Loucy (cell line): ENCODE measurements at regions not wholly inside any gene's neighbourhood (a gene's known extent, or its start where the extent isn't known, plus 50 kb on each side); places are given as distances from the start of the nearest gene placed in this dataset.
"Not testable (repeated sequence)": the region's sequence is repeated elsewhere in the genome, so short reads cannot be mapped to it uniquely, and the experiment has no call there.

Experiments used
- H2AFZ ChIP-seq: fragments of 200-600 bp; sonication (generic); 2 replicates; pipeline ENCODE4 v1.6.0; 2016; ENCODE audit warnings: antibody characterized with exemption, mild to moderate bottlenecking, low read length, moderate library complexity
- H3F3A ChIP-seq: fragments of 200-600 bp; 2 replicates; pipeline ENCODE4 v1.6.0; 2016; ENCODE audit warnings: antibody characterized with exemption, low read depth, mild to moderate bottlenecking
- H3K27me3 ChIP-seq: fragments of 200-600 bp; sonication (generic); 2 replicates; pipeline ENCODE4 v1.6.1; 2014; ENCODE audit warnings: low read length, mild to moderate bottlenecking; ENCODE audit not compliant: insufficient read depth, poor library complexity, severe bottlenecking
- H3K36me3 ChIP-seq: fragments of 200-600 bp; sonication (generic); 2 replicates; pipeline ENCODE4 v1.6.1; 2016; ENCODE audit warnings: low read length; ENCODE audit not compliant: insufficient read depth
- H3K4me1 ChIP-seq: fragments of 200-600 bp; sonication (generic); 2 replicates; pipeline ENCODE4 v1.5.1; 2014; ENCODE audit warnings: low read length, mild to moderate bottlenecking; ENCODE audit not compliant: insufficient read depth, poor library complexity, severe bottlenecking
- H3K4me2 ChIP-seq: fragments of 200-600 bp; sonication (generic); 2 replicates; pipeline ENCODE4 v1.6.0; 2014; ENCODE audit warnings: antibody characterized with exemption, low read length, low read depth, mild to moderate bottlenecking; ENCODE audit not compliant: poor library complexity, severe bottlenecking
- H3K4me3 ChIP-seq: fragments of 200-600 bp; sonication (generic); 2 replicates; pipeline ENCODE4 v1.5.1; 2014; ENCODE audit warnings: low read length, mild to moderate bottlenecking, mixed read lengths; ENCODE audit not compliant: poor library complexity, severe bottlenecking
- H3K79me2 ChIP-seq: fragments of 200-600 bp; sonication (generic); 2 replicates; pipeline ENCODE4 v1.6.1; 2014; ENCODE audit warnings: low read length; ENCODE audit not compliant: insufficient read depth
- H3K9ac ChIP-seq: fragments of 200-600 bp; sonication (generic); 2 replicates; pipeline ENCODE4 v1.6.0; 2014; ENCODE audit warnings: mild to moderate bottlenecking, low read depth, low read length, moderate library complexity; ENCODE audit not compliant: poor library complexity, severe bottlenecking
- H3K9me2 ChIP-seq: fragments of 200-600 bp; sonication (generic); replicated peaks from 2 replicates; pipeline ENCODE4 v1.6.1; 2016; ENCODE audit warnings: low read depth, low read length, mixed read lengths
- H3K9me3 ChIP-seq: fragments of 200-600 bp; sonication (generic); 2 replicates; pipeline ENCODE4 v1.6.1; 2014; ENCODE audit warnings: mild to moderate bottlenecking, antibody characterized with exemption, low read length, low read depth; ENCODE audit not compliant: insufficient read depth
- H4K20me1 ChIP-seq: fragments of 200-600 bp; sonication (generic); 2 replicates; pipeline ENCODE4 v1.6.0; 2014; ENCODE audit warnings: antibody characterized with exemption, low read length, mild to moderate bottlenecking; ENCODE audit not compliant: insufficient read depth, poor library complexity, severe bottlenecking
- EZH2phosphoT487 ChIP-seq: fragments of 200-600 bp; IDR thresholded peaks from 2 replicates; pipeline ENCODE4 v1.6.1; 2018; ENCODE audit warnings: antibody characterized with exemption, mild to moderate bottlenecking, moderate library complexity, borderline replicate concordance
- TF ChIP-seq, protein P1 (sequence below): fragments of 200-600 bp; sonication (generic); conservative IDR thresholded peaks from 2 replicates; pipeline ENCODE4 v1.5.1; 2014; ENCODE audit warnings: mild to moderate bottlenecking, antibody characterized with exemption, low read length

DNA sequence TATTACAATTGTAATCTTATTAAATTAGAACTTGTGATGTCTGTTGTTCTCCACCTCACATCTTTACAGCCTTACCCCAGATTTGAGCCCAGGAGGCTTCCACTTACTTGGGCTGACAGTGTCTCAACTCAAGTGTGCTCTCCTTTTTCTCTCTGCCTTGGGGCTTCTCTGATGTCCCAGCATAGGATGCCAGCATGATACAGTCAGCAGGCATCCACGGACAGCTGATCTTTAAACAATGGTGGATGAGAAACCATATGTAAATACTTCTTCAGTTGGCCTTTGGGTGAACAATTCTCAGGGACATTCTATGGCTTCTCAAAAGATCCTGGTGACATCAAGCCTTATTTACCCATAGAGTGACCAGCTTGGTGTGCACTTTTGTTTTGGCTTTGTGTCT is 107.6 kb upstream of the GORAB start:
- Histone ChIP-seq H4K20me1 (no peaks in the 10 kb centered on the region), H2AFZ (no peak overlapping the region), H3K4me2 (no peak overlapping the region), H3K9me3 (no peaks in the 10 kb centered on the region), H3K4me1 (no peaks in the 10 kb centered on the region), H3F3A (no peaks in the 10 kb centered on the region), H3K36me3 (no peaks in the 10 kb centered on the region), H3K9ac (no peak overlapping the region), H3K27me3 (no peaks in the 10 kb centered on the region), H3K79me2 (no peaks in the 10 kb centered on the region), H3K9me2 (no peaks in the 10 kb centered on the region), H3K4me3 (no peak overlapping the region)
- no peak for TF ChIP-seq EZH2phosphoT487
- TF ChIP-seq, protein P1, sequence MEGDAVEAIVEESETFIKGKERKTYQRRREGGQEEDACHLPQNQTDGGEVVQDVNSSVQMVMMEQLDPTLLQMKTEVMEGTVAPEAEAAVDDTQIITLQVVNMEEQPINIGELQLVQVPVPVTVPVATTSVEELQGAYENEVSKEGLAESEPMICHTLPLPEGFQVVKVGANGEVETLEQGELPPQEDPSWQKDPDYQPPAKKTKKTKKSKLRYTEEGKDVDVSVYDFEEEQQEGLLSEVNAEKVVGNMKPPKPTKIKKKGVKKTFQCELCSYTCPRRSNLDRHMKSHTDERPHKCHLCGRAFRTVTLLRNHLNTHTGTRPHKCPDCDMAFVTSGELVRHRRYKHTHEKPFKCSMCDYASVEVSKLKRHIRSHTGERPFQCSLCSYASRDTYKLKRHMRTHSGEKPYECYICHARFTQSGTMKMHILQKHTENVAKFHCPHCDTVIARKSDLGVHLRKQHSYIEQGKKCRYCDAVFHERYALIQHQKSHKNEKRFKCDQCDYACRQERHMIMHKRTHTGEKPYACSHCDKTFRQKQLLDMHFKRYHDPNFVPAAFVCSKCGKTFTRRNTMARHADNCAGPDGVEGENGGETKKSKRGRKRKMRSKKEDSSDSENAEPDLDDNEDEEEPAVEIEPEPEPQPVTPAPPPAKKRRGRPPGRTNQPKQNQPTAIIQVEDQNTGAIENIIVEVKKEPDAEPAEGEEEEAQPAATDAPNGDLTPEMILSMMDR = no peak

DNA sequence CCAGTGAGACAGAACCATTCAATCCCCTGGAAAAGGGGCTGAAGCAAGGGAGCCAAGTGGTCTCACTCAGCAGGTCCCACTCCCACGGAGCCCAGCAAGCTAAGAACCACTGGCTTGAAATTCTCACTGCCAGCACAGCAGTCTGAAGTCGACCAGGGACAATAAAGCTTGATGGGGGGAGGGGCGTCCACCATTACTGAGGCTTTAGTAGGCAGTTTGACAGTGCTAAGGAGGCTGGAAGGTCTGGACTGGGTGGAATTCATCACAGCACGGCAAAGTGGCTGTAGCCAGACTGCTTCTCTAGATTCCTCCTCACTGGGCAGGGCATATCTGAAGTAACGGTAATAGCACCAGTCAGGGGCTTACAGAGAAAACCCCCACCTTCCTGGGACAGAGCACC is 105.4 kb upstream of the GORAB start:
- H3F3A ChIP-seq = no peaks in the 10 kb centered on the region
- H3K27me3 ChIP-seq = no peaks in the 10 kb centered on the region
- H2AFZ ChIP-seq = no peak overlapping the region
- no peaks in the 10 kb centered on the region for H3K9me3 ChIP-seq
- no peaks in the 10 kb centered on the region for H3K9me2 ChIP-seq
- no peak overlapping the region for H3K9ac ChIP-seq
- no peak overlapping the region for H3K4me3 ChIP-seq
- no peak for TF ChIP-seq EZH2phosphoT487
- TF ChIP-seq, protein P1 = no peak
- no peaks in the 10 kb centered on the region for H3K36me3 ChIP-seq
- no peaks in the 10 kb centered on the region for H3K79me2 ChIP-seq
- H3K4me2 ChIP-seq = no peak overlapping the region
- H4K20me1 ChIP-seq = no peaks in the 10 kb centered on the region
- no peaks in the 10 kb centered on the region for H3K4me1 ChIP-seq

DNA sequence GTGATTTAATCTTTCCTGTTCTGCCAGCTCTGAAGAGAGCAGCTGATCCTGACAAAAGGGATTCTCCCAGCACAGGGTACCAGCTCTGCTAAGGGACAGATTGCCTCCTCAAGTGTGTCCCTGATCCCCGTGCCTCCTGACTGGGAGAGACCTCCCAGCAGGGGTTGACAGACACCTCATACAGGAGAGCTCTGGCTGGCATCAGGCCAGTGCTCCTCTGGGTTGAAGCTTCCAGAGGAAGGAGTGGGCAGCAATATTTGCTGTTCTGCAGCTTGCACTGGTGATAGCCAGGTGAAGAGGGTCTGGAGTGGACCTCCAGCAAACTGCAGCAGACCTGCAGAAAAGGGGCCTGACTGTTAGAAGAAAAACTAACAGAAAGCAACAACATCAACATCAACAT is 105.0 kb upstream of the GORAB start:
- H3K79me2 ChIP-seq, H3F3A ChIP-seq, H3K9me2 ChIP-seq, H2AFZ ChIP-seq, H3K36me3 ChIP-seq, H3K27me3 ChIP-seq, H3K4me2 ChIP-seq, H3K9me3 ChIP-seq, H3K4me3 ChIP-seq, H3K4me1 ChIP-seq, H4K20me1 ChIP-seq, H3K9ac ChIP-seq: not testable (repeated sequence)

DNA sequence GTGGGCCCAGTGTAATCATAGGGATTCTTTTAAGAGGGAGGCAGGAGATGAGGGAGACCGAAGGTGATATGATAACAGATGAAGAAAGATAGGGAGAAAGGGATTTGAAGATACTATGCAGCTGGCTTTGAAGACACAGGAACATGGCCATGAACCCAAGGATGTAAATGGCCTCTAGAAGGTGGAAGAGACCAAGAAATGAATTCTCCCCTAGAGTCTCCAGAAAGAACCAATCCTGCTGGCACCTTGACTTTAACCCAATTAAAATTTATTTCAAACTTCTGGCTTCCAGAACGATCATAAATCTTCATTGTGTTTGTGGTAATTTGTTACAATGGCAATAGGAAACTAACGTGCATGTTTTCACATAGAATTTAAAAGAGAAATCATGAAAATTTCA is 95.0 kb upstream of the GORAB start:
- Histone ChIP-seq H3K4me3 (no peak overlapping the region), H3K9me3 (no peaks in the 10 kb centered on the region), H3F3A (no peaks in the 10 kb centered on the region), H2AFZ (no peak overlapping the region), H3K79me2 (no peaks in the 10 kb centered on the region), H3K9ac (no peak overlapping the region), H3K4me2 (no peak overlapping the region), H3K36me3 (no peaks in the 10 kb centered on the region), H3K4me1 (no peaks in the 10 kb centered on the region), H3K27me3 (no peaks in the 10 kb centered on the region), H3K9me2 (no peaks in the 10 kb centered on the region), H4K20me1 (no peaks in the 10 kb centered on the region)
- no peak for TF ChIP-seq EZH2phosphoT487
- TF ChIP-seq, protein P1 = peak; percentile 36
